ENCODE measurements at regions not wholly inside any gene's neighbourhood (a gene's known extent, or its start where the extent isn't known, plus 50 kb on each side); places are given as distances from the start of the nearest gene placed in this dataset.

DNA sequence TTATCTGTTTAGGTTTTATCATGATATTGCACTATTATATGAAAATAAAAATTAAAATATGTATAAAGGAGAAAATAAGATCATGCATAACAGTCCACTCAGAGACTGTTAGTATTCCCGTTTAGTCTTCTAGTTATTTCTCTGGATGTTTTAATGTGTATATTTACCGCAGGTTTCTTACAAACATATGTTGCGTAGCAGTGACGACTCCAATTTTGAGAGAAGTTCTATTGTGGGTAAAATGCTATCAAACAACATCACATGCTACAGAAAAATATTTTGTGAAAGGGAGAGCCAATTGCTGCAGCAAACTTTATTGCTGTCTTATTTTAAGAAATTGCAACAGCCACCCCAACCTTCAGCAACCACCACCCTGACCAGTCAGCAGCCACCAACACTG lies 72.4 kb upstream of the NXT1 start:
- no peak for DNase-seq

DNA sequence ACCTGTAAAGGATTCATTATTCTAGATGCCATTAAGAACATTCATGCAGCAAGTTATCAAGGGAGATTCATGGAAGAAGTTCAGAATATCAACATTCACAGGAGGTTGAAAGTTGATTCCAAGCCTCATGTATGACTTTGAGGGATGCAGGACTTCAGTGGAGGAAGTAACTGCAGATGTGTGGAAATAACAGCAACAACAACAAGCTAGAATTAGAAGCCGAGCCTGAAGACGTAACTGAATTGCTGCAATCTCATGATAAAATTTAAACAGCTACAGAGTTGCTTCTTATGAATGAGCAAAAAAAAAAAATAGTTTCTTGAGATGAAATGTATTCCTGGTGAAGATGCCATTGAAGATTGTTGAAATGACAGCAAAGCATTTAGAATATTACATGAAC lies 73.3 kb upstream of the NXT1 start:
- DNase-seq, result no peak

GRCh38 chr20:23273776-23274175 lies 76.8 kb upstream of the NXT1 start:
- DNase-seq, result no peak

DNA sequence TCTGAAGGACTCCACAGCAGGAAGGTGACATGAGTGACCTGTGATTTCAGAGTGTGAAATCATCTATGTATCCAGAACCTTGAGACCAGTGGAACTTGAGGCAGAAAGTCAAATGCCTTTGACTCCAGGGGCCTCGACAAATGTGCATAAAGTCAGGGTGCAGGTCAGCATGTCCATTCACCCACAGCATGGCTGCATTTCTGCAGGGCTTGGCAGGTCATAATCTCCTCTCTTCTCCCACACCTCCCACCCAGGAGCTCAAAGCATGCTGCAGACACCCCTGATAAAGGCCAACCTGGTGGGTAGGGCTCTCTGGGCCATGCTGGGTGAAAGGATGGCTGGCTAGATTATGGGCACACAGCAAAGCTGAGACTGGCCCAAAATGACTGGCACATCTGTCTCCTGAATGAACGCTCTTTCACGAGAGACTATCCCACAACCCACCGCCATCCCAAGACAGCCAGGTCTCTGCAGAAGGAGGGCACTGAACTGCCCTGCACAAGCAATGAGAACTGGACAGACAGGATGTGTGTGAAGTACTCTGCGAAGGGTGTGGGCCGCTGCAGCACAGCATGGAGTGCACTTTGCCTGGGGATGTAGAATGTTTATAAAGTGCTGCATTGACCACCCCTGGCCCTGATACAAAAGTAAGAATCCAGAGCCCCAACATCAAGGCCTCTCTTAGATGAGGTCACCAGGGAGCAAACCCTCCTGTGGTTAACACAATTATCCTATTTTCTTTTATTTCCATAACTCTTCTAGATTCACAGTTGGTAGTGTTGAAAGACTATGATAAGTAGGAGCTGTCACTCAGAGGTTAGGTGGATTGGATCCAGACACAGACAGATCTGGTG lies 78.2 kb upstream of the NXT1 start:
- no peak for DNase-seq

DNA sequence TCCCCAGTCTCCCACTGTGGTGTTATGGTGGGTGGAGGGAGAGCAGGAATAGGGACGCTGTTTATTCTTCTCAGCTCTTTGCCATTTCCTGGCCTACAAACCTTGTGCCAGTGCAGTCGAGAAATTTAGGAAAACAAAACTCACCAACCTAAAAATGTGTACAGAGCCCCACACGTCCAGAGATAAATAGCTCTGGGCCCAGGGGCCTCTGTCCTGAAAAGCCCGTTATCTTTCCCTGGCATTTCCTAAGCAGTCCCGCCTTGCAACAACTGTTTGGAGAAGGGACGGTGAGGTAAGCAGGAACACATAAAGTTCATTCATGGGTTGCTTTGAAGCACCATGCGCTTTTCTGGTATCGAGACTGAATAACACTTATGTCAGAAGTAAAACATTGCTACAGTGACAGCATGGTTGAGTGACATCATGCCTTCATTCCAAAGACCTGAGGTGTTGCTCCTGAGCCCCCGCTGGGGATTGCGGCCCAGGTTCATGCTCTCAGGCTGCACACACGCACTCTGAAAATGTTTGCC lies 80.1 kb upstream of the NXT1 start:
- DNase-seq, result no peak

DNA sequence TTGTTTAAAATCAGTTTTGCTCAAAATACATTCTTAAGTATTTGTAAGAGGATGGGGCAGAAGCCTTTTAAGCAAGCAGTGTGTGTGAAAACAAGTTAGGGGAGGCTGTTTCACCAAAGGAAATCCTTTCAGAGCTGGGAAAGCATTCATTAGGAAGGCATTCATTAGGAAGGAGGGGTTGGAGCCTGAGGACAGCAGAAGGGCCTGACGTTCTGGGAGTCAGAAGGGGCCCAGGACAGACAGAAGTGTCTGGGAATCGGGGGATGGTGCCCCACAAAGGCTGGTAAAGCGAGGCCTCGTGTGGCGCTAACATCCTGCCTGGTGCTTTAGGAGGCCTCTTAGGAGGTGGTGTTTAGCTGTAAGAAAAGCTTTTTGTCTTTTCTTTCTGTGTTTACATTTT lies 80.6 kb upstream of the NXT1 start:
- DNase-seq, result no peak

DNA sequence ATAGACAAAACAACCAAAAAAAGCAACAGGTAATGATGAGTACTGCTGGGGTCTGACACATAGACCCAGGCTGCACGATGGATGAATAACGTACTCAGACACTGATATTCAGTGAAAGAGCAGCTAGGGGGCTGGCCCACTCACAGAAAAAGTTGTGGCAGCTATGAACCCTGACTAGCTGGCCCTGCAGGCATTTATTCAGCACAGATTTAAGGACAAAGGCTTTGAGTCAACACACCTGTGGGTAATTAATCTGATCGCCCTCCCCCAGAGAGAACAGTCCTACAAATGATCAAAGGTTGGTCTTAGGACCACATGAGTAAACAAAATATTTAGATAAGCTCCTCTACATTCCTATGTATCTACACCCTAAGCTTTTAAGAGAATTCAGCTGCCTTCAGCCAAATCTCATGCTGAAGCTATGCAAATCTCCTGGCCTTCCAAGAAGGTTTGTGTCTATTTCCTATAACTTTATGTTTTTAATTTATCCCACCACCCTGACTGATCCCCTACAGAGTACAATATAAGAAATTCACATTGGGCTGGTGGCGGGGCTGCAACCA lies 81.7 kb upstream of the NXT1 start:
- DNase-seq, result no peak

GRCh38 chr20:23267909-23268308 lies 82.7 kb upstream of the NXT1 start:
- DNase-seq, result no peak

DNA sequence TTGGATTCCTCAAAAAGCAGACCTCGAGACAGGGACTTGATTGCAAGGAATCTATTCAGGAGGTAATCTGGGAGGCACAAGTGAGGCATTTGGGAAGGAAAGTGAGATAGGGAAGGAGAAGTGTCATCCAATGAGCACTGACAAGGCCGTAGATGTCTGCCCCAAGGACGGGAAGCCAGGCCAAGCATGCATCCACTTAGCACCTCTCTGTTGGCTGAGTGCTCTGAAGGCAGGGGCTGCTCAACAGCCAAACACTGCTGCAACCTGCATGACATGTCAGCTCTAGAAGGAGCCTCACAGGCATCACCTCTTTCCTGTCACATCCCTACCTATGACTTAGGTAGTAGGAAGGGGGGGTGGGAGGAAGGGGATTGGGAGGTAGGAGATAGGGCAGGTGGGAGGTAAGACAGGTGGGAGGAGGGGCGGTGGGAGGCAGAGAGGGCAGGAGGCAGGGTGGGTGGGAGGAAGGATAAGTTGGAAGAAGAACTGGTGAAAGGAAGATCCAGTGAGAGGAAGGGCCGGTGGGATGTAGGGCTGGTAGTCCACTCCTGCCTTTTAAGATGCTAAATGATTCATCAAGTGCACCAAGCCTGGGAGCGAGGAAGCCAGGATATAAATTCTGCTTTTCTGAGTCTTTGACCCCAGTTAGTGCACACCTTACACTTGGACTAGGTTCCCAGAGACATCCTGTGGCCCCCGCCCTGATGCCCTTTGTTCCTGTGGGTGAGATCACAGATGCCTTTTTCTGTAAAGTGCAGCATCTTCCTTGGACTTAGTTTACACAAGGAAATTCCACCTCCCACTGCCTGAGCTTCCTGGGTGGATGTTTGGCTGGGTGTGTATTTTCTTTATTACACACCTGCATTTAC lies 83.8 kb upstream of the NXT1 start:
- DNase-seq, result no peak

GRCh38 chr20:23265226-23265625 lies 85.4 kb upstream of the NXT1 start:
- DNase-seq, result no peak

GRCh38 chr20:23264545-23264944 lies 86.0 kb upstream of the NXT1 start:
- DNase-seq, result no peak

- DNase-seq, result no peak
Observed at GRCh38 chr20:23260181-23260840, 90.3 kb upstream of the NXT1 start.

DNA sequence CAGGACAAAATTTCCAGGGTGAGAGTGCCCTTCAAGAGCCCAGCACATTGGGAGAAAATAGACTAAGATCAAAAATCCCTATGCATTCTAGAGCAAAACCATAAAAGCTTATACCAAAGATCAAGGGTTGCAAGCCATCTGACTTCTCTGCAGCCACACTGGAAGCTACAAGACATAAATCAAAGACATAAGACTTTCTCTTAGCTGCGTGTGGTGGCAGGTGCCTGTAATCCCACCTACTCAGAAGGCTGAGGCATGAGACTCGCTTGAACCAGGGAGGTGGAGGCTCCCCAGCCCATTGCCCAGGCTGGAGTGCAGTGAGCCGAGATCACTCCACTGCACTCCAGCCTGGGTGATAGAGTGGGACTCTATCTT lies 91.9 kb upstream of the NXT1 start:
- no peak for DNase-seq

GRCh38 chr20:23257848-23258746 lies 92.5 kb upstream of the NXT1 start:
- no peak for DNase-seq

DNA sequence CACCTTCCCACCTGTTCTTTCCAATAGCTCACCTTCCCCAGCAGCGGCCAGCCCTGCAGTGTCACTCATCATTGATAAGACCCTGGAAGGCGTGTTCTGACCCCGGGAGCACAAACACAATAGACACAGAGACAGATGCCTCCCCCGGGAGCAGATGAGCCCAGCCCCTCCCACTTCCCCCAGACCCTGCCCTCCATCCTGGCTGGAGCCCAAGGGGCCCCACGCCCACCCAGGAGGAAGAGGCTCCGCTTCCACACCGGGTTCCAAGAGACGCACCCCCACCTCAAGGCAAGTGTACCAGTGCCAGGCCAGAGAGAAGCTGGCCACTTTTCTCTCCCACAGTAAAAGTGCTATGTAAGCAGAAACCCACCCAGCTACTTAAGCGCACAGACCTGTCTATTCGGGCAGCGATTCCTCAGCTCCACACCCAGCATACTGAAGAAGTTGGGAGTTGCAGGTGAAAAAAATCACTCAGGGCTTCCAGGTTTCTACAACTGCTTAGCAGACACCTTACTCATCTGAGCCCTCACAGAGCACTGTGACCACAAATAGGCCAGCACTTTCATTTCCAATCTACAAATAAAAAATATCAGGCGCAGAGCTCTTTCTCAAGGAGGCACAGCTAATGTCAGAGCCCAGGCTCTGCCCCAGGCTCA lies 93.4 kb upstream of the NXT1 start:
- DNase-seq, result no peak

DNA sequence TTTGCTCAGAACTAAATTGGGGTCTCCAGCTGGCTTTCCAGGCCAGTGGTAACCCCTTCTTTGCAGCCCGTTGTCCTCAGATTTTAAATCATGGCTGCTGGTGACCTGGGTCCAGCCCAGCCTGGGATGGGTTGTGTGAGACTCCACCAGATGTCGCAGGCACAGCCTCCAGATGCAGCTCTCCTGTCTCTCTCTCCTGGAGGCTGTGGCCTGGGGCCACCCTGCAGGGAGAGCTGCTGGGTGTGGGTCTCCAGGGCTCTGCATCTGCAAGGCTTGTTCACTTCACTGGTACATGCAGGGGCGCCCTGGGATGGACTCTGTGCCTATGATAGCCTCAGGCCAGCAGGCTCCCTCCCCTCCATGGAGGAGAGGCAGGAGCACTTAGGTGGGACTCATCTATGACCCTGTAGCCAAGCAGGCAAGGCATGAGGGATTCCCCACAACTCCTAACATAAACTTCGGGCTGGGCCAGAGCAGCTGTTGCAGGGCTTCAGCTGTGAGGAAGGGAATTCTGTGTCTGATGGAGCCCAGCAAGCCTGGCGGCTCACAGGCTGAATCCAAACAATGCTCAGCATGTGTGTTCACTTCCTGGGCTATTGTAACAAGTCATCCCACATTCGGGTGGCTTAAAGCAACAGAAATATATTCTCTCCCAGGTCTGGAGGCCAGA lies 94.7 kb upstream of the NXT1 start:
- no peak for DNase-seq

DNA sequence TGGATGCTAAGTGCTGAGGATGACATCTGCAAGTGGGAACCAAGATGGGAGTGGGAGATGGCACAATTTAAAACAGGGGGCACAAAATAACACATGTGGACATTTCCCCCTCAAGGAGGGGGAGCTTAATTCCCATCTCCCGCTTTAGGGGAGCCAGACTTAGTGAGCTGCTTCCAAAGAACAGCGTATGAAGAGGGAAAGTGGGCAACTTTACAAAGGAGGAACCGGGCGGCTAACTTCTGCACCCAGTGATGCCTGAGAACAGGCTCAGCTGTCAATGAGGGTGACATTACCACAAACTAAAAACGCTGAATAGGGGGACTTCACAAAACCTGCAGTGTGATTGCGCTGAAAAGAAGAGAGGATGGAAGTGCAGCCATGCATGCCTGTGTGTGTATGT lies 95.5 kb upstream of the NXT1 start:
- DNase-seq, result no peak

DNA sequence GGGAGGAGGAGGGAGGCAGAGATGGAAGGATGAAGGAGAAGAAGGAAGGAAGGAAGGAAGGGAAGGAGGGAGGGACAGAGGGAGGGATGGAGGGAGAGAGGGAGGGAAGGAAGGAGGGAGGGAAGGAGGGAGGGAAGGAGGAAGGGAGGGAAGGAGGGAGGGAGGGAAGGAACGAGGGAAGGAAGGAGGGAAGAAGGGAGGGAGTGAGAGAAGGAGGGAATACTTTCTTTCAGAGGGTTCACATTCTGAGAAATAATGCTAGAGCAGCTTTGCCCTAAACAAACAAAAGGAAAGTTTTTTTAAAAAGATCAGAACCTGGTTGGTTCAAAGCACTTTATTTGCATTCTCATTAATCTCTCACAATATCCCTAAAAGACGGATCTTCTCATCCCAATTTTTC lies 96.1 kb upstream of the NXT1 start:
- no peak for DNase-seq

DNA sequence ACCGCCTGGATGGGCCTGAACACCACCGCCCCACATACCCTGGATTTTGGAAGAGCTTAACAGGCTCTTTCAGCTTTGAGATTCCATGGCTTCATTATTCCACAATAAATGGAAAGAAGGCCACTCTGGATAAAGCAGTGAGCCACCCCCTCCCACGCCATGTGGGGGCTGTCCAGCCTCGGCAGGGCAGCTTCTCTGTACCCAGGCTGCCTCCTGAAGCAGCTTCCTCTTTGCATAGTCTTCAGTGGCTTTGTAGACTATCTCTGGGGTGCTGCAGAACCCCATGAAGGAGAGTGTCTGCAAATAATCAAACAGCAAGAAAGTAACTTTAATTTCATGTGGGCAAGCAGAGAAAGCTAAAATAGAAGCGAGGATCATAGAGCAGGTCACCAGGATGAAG lies 96.6 kb upstream of the NXT1 start:
- DNase-seq, result no peak

DNA sequence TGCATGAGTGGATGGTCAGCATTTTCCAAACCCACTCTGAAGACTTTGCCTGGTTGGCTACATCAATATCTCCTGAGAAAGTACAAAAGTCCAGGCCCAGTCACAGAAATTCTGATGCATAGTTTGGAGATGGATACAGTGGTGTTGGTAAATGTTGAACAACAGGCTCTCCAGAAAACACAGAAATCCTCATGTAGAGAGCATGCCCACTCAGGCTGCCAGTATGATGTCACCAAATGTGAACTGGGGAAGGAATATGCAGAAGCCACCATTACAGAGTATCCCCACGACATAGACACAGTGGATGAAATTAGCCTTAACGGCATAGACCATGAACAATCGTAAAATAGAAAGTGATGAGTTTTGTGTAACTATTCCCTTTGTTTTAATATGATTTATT lies 97.1 kb upstream of the NXT1 start:
- no peak for DNase-seq

DNA sequence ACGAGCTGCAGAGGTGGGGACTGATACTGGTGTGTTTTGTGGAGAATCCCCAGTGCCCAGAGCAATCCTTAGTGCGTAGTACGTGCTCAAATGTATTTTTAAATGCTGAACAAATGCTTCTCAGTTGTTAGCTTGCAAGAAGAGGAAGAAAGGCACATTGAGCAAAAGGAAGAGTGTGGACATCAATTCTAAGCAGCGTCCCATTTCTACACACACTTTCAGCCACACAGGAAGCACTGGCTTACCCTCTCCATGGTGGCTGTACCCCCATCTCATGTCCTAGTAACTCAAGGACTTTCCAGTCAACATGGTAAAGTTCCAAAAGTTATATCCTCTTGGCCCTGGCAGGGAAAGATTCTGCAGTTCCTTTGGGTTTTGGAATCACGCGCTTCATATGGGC lies 98.8 kb upstream of the NXT1 start:
- DNase-seq, result no peak
